PC-3 (cell line): ENCODE measurements at regions not wholly inside any gene's neighbourhood (a gene's known extent, or its start where the extent isn't known, plus 50 kb on each side); places are given as distances from the start of the nearest gene placed in this dataset.

Experiments used
- CTCF ChIP-seq: fragments of 300-600 bp; sonication (generic); conservative IDR thresholded peaks from 2 replicates; pipeline ENCODE4 v1.5.1; 2017; ENCODE audit warnings: antibody characterized with exemption, low read depth, mild to moderate bottlenecking, low read length
- EZH2 ChIP-seq: fragments of 300-600 bp; sonication (generic); IDR thresholded peaks from one replicate; pipeline ENCODE4 v1.6.1; 2017; ENCODE audit warnings: antibody characterized with exemption, mild to moderate bottlenecking, low read length; ENCODE audit not compliant: unreplicated experiment

DNA sequence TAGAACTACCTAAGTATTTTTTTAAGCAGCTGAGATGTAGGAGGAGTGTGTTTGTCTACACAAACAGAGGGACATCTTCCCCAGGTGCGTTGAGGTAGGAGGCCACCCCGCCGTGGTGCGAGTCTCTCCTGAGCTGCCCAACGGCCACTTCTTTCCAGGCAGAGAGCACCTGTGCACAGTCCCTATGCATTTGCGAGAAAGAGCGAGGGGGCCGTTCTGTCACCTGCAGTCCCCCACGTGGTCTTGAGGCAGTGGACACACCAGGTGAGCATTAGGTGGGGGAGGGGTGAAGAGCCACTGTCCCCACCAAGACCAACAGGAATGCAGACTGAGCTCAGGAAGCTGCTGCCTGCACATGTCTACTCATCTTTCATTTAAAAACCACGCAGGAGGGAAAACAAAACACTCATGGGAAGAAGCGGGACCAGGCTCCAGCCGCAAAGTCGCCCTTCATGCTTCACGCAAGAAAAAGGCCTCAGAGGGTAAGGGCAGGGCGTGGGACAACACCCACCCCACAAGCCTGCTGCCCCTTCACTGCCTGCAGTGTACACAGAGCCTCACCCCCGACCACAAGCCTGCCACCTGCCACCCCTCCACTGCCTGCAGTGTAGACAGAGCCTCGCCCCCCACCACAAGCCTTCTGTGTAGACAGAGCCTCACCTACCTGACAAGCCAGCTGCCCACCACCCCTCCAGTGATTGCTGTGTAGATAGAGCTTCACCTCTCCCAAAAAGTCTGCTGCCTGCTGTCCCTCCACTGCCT lies 142.0 kb downstream of the DLL1 start:
- TF ChIP-seq CTCF (no peak), EZH2 (no peak)
